HG02981 (cell line): ENCODE measurements at regions not wholly inside any gene's neighbourhood (a gene's known extent, or its start where the extent isn't known, plus 50 kb on each side); places are given as distances from the start of the nearest gene placed in this dataset.

ENCODE experiments used
- ATAC-seq: cut with Tn5 transposase; IDR thresholded peaks from one replicate; pipeline ENCODE4 v1.9.1; 2021; ENCODE audit warnings: mild to moderate bottlenecking, moderate library complexity; ENCODE audit not compliant: unreplicated experiment

GRCh38 chr14:101186544-101186943, 283.0 kb upstream of the RTL1 start:
- no peak for ATAC-seq

DNA sequence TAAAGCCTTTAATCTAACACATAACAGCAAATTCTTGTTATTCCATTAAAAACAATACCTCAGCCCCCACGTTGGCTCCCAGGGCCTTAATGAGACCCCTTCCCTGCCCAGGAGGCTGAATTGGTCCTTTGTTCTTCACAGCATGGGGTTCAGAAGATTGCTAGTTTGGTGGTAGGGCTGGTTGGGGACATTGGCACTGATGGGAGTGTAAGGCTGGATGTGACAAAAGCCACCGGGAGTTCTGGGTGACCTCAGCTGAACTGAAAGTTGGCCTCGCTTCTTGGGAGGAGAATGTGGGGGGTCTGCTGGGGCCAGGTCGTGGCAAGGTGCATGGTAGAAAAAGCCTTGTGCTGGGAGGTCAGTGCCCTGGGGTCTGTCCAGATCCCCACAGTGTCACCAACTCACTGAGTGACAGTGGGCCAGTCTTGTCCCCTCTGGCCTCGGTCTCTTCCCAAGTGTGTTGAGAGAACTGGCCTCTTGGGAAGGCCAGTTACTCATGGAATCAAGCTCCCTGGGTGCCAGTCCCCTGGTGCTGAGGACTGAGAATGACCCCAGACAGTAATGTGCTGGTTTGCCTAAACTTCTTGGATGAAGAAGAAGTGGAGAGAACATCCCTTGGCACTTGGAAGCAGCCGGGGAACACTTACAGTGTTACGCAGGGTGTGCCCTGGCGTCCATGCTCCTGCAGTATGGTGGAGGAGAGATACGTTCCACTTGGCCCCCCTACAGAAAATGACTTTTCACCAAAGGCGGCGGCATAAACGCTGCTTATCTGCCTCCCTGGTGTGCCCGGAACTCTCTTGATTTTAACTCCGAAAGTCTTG, 283.7 kb upstream of the RTL1 start:
- ATAC-seq = no peak

GRCh38 chr14:101187816-101188570, 284.5 kb upstream of the RTL1 start:
- no peak for ATAC-seq

GRCh38 chr14:101188571-101188915, 285.0 kb upstream of the RTL1 start:
- no peak for ATAC-seq

DNA sequence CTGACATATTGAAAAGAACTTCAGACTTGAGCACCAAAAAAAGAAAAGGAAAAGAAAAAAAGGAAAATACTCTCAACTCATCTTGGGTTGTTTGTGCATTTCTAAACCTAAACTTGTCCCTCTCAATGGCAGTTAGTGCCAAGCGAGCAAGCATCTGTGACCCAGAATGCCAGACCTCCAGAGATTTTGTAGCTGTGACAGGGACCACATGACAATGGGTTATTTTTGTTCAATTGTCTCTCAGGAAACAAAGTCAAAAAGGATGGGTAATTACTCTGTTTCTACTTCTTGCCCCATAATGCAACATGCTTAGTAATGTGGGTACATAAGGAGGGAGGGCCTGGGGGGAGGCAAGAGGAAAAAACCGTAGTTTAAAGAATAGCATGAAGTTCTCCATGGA, 285.7 kb upstream of the RTL1 start:
- no peak for ATAC-seq

DNA sequence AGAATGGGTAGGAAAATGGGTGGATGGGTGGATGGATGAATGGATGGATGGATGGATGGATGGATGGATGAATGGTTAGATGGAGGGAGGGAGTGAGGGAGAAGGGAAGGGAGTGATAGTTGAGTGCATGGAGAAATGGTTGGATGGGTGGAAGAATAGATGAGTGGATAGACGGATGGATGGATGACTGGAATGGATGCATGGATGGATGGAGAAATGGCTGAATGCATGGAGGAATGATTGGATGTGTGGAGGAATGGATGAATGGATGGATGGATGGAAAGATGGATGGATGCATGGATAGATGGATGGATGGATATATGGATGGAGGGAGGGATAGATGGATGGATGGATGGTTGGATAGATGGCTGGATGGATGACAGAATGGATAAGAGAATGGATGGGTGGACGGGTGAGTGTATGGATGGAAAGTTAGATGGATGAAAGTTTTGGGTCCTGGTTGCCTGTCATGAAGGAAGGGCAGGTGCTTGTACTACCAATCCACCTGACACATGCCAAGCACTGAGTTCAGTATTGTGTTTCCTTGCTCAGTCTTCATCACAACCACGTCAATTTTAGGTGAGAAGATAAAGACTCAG, 286.5 kb upstream of the RTL1 start:
- ATAC-seq = no peak

GRCh38 chr14:101191101-101191720, 287.7 kb upstream of the RTL1 start:
- no peak for ATAC-seq

DNA sequence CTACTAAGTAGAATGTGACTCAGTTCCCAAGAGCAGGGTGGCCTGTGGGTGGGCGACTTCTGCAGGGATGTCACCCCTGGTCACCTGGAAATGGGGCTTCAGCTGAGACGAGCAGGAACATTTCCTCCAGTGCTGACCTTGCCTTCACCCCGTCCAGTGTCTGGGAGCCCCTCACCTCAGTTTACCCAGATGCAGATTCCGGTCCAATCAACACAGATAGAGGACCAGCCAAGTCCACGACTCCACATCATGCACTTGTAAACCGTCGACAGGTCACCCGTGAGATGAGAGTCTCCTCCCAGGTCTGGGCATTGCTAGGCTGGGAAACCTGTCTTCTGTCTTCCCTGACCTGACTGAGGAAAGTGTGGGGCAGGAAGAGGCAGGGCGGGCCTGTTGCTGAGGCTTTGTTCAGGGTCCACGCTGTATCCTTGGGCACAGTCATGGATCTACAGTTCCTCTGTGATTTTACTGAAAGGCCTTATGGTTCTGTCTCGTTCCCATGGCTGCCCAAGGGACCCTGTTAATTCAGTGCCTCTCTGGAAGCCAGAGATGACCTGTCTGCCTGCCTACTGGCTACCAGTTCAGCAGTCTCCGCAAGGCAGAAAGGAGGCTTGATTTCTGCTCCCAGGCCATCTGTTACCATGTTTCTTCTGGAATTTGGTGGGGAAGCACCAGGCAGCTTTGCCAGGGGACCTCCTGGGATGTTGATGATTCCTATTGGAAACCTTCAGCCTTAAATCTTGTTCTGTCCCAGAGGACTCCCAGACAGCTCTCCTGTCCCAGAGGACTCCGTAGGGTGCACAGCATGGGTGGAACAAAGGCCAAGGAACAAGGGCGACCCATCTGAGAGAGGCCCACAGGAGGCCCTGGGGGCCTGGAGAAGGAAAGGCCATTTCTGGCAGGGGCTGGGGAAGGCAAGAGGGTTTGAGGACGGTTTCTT, 288.5 kb upstream of the RTL1 start:
- no peak for ATAC-seq

- no peak for ATAC-seq
These were observed 289.1 kb upstream of the RTL1 start for GRCh38 chr14:101192661-101193000.

DNA sequence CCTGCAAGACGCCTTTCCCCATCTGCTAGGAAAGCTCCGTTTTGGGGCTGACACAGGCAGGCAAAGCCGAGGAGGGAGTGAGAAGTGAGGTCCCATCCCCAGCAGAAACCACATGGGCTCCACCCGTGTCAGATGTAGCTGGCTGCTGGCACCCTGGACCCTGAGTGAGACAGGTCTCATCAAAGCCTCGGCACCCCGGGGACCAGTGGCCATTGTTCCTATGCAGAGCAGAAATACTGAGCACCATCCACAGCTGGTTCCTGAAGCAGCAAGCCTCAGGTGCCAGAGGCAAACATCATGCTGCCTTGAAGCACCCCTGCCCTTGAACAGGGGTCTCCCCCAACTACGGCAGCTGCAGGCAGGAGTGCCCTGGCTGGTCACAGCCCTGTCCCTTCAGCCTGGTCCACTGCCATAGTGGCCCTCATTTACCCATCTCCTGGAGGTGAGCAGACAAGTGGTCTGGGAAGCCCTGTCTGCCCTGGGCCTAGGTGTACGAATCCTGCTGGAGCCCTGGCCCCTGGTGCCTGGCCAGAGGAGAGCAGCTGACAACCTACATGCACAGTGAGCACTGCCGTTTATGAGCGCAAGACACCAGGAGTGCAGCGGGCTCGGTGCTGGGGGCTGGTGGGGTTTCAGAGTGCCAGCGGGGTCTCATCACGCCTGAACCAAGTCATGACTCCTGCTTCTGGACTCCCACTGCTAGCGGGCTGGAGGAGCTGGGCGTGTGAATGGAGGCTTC, 289.8 kb upstream of the RTL1 start:
- ATAC-seq = no peak

- no peak for ATAC-seq
These were observed 290.4 kb upstream of the RTL1 start for GRCh38 chr14:101193845-101194372.

GRCh38 chr14:101194373-101195308, 291.1 kb upstream of the RTL1 start:
- no peak for ATAC-seq

GRCh38 chr14:101195309-101195901, 291.9 kb upstream of the RTL1 start:
- ATAC-seq = no peak

- no peak for ATAC-seq
These were observed 292.7 kb upstream of the RTL1 start for GRCh38 chr14:101196051-101196712.

DNA sequence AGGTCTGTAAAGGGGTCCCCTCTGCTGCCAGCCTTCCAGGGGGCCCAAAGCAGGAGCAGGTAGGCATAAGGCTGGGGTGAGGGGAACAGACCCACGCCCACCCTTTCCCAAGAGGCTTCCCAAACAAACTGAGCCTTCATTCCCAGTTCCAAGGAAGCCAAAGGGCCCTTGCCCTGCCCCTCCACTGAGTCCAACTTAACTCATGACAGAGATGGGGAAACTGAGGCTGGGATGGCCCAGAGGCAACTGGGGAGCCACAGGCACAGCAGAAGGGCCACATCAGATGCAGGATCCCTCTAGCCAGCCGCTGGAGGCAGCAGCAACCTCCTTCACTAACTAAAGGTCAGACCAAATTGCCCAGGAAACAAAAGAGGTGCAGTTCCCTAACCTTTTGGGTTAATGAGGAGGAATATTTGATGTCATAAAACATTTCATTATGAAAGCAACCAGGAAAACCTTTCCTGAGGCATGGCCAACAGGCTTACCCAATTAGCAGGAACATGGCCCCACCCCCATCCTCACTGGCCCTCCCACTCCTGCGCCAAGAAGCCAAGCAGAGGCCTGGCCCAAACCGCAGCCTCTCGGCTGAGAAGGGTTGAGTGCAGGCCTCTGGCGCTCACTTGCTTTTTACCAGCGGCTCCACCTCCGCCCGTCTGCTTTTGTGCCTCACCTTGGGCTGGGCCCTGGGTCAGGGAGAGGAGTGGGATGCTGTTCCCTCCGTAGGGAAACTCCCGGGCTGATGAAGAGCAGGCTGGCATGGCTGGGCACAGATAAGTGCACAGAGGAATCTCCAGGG, 293.5 kb upstream of the RTL1 start:
- ATAC-seq = no peak

DNA sequence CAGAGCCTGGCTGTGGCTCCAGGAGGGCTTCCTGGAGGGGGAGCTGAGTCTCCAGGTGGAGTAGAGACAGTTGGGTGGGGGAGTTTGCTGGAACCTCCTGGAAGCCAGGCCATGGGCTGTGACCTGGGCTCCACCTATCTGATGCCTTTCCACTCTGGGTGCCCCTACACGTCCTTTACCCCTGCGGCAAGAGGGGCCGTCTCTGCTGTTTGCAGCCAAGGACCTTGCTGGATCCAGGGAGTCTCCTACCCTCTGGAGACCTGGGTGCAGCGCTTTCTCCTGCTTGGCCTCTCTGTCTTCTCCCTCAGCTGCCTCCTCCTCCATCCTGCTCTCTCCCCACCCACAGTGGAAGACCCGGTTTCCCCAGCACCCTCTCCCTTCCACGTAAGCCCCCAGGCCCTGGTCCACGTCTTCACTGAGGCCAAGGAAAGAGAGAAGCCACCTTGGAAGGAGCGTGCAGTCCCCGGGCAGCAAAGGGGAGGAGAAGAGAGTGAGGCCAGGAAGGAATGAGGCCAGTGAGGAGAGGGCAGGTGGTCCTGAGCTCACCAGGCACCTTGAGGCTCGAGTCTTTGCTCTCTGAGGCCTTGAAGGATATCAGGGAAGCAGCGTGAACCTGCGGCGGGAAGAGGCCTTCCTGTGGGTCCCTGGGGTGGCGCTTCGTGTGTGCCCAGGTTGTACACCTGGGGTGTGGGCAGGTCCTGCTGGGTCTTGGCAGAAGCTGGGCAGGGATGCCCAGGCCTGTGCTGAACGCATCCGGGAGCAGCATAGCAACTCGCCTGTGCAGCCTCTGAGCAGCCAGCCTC, 294.3 kb upstream of the RTL1 start:
- no peak for ATAC-seq
